GM12864 (cell line): ENCODE measurements at regions not wholly inside any gene's neighbourhood (a gene's known extent, or its start where the extent isn't known, plus 50 kb on each side); places are given as distances from the start of the nearest gene placed in this dataset.
"Not testable (repeated sequence)": the region's sequence is repeated elsewhere in the genome, so short reads cannot be mapped to it uniquely, and the experiment has no call there.

ENCODE experiments used
- DNase-seq: peaks from one replicate; pipeline ENCODE4 v3.0.0-alpha.2; 2011; ENCODE audit warnings: low read depth
- H3K4me3 ChIP-seq: 2 replicates; pipeline ENCODE4 v1.5.1; 2011; ENCODE audit warnings: mild to moderate bottlenecking, low read depth, low read length, control low read depth
- TF ChIP-seq, protein P1 (sequence below): IDR thresholded peaks from 2 replicates; pipeline ENCODE4 v1.5.1; 2011; ENCODE audit warnings: low read depth, mild to moderate bottlenecking, moderate library complexity, low read length, control low read depth, inconsistent platforms; ENCODE audit errors: missing control alignments

DNA sequence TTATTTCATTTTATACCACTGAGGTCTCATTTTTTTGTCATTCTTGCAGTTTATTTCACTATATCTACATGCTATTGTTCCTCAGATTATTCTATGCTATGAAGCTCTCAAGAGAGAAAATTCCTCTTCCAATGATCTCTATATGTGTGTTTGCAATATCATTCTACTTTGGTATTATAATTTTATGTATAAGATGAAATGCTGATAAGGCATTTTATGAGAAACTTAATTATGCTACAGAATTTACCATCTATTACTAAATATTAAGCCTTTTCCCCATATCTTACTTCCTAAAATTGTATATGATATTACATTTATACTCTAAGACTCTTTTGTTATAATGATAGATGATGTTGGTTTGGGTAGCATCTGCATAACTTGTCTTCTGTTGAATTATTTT is 765.5 kb downstream of the KCNJ2 start:
- TF ChIP-seq, protein P1, sequence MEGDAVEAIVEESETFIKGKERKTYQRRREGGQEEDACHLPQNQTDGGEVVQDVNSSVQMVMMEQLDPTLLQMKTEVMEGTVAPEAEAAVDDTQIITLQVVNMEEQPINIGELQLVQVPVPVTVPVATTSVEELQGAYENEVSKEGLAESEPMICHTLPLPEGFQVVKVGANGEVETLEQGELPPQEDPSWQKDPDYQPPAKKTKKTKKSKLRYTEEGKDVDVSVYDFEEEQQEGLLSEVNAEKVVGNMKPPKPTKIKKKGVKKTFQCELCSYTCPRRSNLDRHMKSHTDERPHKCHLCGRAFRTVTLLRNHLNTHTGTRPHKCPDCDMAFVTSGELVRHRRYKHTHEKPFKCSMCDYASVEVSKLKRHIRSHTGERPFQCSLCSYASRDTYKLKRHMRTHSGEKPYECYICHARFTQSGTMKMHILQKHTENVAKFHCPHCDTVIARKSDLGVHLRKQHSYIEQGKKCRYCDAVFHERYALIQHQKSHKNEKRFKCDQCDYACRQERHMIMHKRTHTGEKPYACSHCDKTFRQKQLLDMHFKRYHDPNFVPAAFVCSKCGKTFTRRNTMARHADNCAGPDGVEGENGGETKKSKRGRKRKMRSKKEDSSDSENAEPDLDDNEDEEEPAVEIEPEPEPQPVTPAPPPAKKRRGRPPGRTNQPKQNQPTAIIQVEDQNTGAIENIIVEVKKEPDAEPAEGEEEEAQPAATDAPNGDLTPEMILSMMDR: no peak
- no peak overlapping the region for H3K4me3 ChIP-seq
- DNase-seq: no peak

DNA sequence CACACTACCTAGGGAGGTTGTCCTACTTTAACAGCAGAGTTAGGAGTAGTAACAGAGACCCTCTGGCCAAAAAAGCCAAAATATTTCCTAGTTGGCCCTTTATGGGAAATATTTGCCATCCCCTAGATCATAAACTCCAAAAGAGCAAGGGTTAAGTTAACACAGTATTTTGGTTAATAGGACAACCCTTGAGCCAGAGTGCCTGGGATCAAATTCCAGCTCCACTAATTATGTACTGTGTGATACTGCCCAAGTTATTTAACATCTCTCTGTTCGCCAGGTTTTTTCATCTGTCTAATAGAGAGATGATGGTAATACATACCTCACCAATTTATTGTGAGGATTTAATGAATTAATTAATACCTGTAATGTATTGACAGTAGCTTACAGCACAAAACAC is 767.4 kb downstream of the KCNJ2 start:
- H3K4me3 ChIP-seq: no peak overlapping the region
- DNase-seq: no peak
- TF ChIP-seq, protein P1: no peak

DNA sequence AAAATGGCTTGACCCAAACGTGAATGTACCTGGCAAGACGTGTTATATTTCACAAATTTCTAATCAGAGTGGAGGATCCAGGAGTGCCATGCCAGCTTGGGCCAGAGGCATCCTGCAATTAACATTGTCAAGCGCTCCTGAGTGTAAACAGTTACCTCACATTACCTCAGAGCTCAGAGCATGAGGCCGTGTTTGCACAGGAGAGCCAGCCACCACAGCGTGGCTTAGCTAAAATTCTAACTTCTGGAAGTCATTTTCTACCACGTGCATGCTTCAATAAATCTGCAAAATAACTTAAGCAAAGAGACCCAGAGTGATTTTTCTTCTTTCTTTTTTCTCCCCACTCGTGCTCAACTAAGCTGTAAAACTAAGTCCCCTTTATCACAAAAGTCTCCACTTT is 769.0 kb downstream of the KCNJ2 start:
- TF ChIP-seq, protein P1: no peak
- H3K4me3 ChIP-seq: no peak overlapping the region
- DNase-seq: no peak

DNA sequence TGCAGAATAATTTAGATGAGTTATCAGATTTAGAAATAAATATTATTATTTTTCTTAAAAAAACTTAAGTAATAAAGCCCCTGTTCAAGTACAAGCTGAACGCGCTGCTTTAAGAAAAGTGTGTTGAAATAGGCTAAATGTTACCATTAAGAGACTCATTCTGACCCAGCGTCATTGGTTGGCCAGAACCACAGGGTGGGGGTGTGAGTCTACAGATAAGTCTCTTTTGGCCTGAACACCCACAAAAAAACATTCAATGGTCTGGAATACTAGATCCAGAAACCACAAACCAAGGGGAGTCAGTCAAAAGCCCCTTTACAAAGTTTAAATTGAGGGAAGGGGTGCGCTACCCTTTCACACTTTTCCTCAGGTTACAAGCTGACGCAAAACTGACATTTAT is 776.1 kb downstream of the KCNJ2 start:
- TF ChIP-seq, protein P1: no peak
- H3K4me3 ChIP-seq: no peak overlapping the region
- no peak for DNase-seq

DNA sequence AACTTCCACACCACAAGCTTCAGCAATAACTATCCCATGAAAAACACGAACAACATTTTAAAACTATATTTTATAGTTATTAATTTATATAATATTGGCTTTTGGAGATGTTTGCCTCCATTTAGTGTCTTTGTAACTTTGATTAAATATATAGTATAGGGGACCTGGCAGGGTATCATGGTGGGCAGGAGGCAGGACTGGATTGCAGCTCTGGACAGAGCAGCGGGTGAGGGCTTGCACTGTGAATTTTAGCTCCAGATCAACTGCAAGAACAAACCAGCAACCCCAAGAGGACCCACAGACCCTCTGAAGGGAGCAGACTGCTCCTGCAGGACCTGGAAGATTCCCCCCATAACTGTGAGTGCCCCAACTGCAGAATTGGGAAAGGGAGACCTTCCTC is 777.9 kb downstream of the KCNJ2 start:
- no peak overlapping the region for H3K4me3 ChIP-seq
- DNase-seq: no peak
- TF ChIP-seq, protein P1: no peak

DNA sequence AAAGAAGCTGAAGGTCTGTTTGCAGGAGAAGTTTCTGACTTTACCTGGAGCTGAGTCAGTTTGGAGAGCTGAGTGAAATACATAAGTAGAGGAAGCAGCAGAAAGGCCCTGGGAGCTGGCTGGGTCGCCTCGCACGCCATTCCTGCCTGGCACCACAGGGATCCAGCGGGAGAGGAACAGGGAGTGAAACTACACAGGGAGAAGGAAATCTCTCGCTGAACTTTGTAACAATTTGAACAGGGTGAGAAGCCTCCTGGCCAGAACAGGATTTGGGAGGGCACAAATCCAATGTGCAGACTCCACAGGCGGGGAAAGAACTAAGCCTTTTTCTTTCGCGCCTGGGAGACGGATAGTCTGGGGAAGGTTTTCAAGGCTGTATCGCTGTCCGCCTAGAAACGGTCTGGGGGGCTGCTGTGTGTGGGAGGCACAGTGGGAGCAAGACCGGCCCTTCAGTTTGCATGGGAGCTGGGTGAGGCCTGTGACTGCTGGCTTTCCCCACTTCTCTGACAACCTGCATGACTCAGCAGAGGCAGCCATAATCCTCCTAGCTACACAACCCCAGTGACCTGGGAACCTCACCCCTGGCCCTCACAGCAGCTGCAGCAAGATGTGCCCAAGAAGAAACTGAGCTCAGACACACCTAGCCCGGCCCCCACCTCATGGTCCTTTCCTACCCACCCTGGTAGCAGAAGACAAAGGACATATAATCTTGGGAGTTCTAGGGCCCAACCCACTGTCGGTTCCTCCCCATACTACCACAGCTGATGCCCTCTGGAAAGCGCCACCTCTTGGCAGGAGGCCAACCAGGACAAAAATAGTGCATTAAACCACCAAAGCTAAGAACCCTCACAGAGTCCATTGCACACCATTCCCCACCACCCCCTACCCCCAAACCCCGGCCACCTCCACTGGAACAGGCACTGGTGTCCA is 778.6 kb downstream of the KCNJ2 start:
- DNase-seq: no peak
- H3K4me3 ChIP-seq: no peak overlapping the region
- TF ChIP-seq, protein P1: no peak

DNA sequence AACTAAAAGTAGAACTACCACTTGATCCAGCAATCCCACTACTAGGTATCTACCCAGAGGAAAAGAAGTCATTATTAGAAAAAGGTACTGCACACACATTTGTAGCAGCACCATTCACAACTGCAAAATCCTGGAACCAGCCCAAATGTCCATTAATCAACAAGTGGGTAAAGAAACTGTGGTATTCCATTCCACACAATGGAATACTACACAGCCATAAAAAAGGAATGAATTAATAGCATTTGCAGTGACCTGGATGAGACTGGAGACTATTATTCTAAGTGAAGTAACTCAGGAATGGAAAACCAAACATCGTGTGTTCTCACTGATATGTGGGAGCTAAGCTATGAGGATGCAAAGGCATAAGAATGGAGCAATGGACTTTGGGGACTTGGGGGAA is 783.8 kb downstream of the KCNJ2 start:
- not testable (repeated sequence) for DNase-seq, H3K4me3 ChIP-seq
